Astrocyte (in vitro differentiated cells and primary cell): ENCODE measurements at regions not wholly inside any gene's neighbourhood (a gene's known extent, or its start where the extent isn't known, plus 50 kb on each side); places are given as distances from the start of the nearest gene placed in this dataset.

Source experiments
- DNase-seq: peaks from one replicate; pipeline ENCODE4 v3.0.0-alpha.2; 2010; ENCODE audit warnings: low read depth
- FAIRE-seq: peaks from 2 replicates; lab custom pipeline; 2011; peaks lifted over from hg19 to GRCh38; lab: Jason Lieb, UNC
- H2AFZ ChIP-seq: 2 replicates; pipeline ENCODE4 v1.6.0; 2012; ENCODE audit warnings: low read depth, low read length, inconsistent platforms
- H3K27ac ChIP-seq: 2 replicates; pipeline ENCODE4 v1.5.1; 2011; ENCODE audit warnings: low read depth, low read length, inconsistent platforms
- H3K27me3 ChIP-seq: 2 replicates; pipeline ENCODE4 v1.6.0; 2011; ENCODE audit warnings: low read length, inconsistent platforms; ENCODE audit not compliant: insufficient read depth
- H3K36me3 ChIP-seq: 2 replicates; pipeline ENCODE4 v1.5.1; 2011; ENCODE audit warnings: low read length, inconsistent platforms; ENCODE audit not compliant: insufficient read depth
- H3K4me1 ChIP-seq: 2 replicates; pipeline ENCODE4 v1.5.1; 2011; ENCODE audit warnings: low read length, inconsistent platforms; ENCODE audit not compliant: insufficient read depth
- H3K4me2 ChIP-seq: 2 replicates; pipeline ENCODE4 v1.6.0; 2012; ENCODE audit warnings: low read length, inconsistent platforms
- H3K4me3 ChIP-seq: 2 replicates; pipeline ENCODE4 v1.5.1; 2011; ENCODE audit warnings: low read depth, mild to moderate bottlenecking, low read length, inconsistent platforms; ENCODE audit not compliant: insufficient read depth
- H3K79me2 ChIP-seq: 2 replicates; pipeline ENCODE4 v1.6.0; 2012; ENCODE audit warnings: mild to moderate bottlenecking, low read length, inconsistent platforms; ENCODE audit not compliant: insufficient read depth
- H3K9ac ChIP-seq: 2 replicates; pipeline ENCODE4 v1.6.0; 2012; ENCODE audit warnings: mild to moderate bottlenecking, low read length, inconsistent platforms
- H3K9me3 ChIP-seq: 2 replicates; pipeline ENCODE4 v1.5.1; 2012; ENCODE audit warnings: low read depth, mild to moderate bottlenecking, low read length, inconsistent platforms; ENCODE audit not compliant: insufficient read depth
- H4K20me1 ChIP-seq: 2 replicates; pipeline ENCODE4 v1.6.0; 2012; ENCODE audit warnings: low read length, inconsistent platforms; ENCODE audit not compliant: insufficient read depth
- H3K27ac Mint-ChIP-seq: one replicate; pipeline ENCODE4 v1.8.0; 2021; ENCODE audit warnings: mild to moderate bottlenecking, mixed read lengths; ENCODE audit not compliant: unreplicated experiment
- H3K27me3 Mint-ChIP-seq: one replicate; pipeline ENCODE4 v1.8.0; 2021; ENCODE audit warnings: low read depth, mixed read lengths; ENCODE audit not compliant: unreplicated experiment
- H3K36me3 Mint-ChIP-seq: one replicate; pipeline ENCODE4 v1.8.0; 2021; ENCODE audit warnings: low read depth, mixed read lengths; ENCODE audit not compliant: unreplicated experiment
- H3K4me1 Mint-ChIP-seq: one replicate; pipeline ENCODE4 v1.8.0; 2021; ENCODE audit warnings: low read depth, mixed read lengths; ENCODE audit not compliant: unreplicated experiment
- H3K4me3 Mint-ChIP-seq: one replicate; pipeline ENCODE4 v1.8.0; 2021; ENCODE audit warnings: mild to moderate bottlenecking, moderate library complexity, mixed read lengths; ENCODE audit not compliant: unreplicated experiment
- H3K9me3 Mint-ChIP-seq: one replicate; pipeline ENCODE4 v1.8.0; 2021; ENCODE audit warnings: mild to moderate bottlenecking, mixed read lengths; ENCODE audit not compliant: unreplicated experiment
- EZH2 ChIP-seq: IDR thresholded peaks from 2 replicates; pipeline ENCODE4 v1.6.1; 2012; ENCODE audit warnings: mild to moderate bottlenecking, low read length, inconsistent platforms; ENCODE audit not compliant: insufficient read depth
- TF ChIP-seq, protein P1 (sequence below): IDR thresholded peaks from 2 replicates; pipeline ENCODE4 v1.5.1; 2011; ENCODE audit warnings: low read depth, mild to moderate bottlenecking, inconsistent platforms, low read length, moderate library complexity; ENCODE audit not compliant: insufficient read depth

DNA sequence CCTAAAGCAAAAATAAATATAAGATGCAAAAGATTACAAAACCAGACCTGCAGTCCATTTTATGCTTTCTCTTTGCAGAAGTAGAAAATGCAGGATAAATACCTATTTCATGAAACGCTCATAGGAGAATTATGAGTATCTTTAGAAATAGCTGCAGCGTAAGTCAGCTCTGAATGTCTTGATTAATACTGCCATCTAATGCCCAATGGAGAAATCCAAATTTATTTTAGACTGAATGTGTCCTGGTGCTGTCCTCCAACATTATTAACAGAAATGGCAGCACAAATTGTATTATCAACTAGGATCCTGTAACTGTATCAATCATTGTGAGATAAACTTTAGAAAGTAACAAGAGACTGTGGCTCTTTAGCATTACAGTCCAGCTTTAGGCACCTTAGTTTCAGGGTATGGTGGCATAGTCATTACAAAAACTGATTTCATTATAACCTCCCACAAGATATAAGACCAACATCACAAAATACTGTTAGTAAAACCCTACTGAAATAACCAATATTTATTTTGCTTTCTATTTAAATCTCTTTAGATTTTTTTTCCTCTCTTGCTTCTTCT is 162.1 kb upstream of the MIR17HG start:
- Histone ChIP-seq H3K4me3 (no peak overlapping the region), H4K20me1 (no peaks in the 10 kb centered on the region), H3K27ac (no peak overlapping the region), H3K9me3 (no peaks in the 10 kb centered on the region), H3K27me3 (no peaks in the 10 kb centered on the region), H3K36me3 (no peaks in the 10 kb centered on the region), H3K4me1 (no peaks in the 10 kb centered on the region), H3K9ac (no peak overlapping the region), H3K79me2 (no peaks in the 10 kb centered on the region), H2AFZ (no peak overlapping the region), H3K4me2 (no peak overlapping the region)
- no peak for TF ChIP-seq EZH2
- TF ChIP-seq, protein P1, sequence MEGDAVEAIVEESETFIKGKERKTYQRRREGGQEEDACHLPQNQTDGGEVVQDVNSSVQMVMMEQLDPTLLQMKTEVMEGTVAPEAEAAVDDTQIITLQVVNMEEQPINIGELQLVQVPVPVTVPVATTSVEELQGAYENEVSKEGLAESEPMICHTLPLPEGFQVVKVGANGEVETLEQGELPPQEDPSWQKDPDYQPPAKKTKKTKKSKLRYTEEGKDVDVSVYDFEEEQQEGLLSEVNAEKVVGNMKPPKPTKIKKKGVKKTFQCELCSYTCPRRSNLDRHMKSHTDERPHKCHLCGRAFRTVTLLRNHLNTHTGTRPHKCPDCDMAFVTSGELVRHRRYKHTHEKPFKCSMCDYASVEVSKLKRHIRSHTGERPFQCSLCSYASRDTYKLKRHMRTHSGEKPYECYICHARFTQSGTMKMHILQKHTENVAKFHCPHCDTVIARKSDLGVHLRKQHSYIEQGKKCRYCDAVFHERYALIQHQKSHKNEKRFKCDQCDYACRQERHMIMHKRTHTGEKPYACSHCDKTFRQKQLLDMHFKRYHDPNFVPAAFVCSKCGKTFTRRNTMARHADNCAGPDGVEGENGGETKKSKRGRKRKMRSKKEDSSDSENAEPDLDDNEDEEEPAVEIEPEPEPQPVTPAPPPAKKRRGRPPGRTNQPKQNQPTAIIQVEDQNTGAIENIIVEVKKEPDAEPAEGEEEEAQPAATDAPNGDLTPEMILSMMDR: peak; percentile 43
- Mint-ChIP-seq H3K27ac (no peak overlapping the region), H3K9me3 (no peaks in the 10 kb centered on the region), H3K4me1 (peaks cover 11% of the 10 kb centered on the region), H3K36me3 (no peaks in the 10 kb centered on the region), H3K4me3 (no peak overlapping the region), H3K27me3 (peaks cover 2% of the 10 kb centered on the region)
- FAIRE-seq: no peak
- peak; percentile 7 for DNase-seq

DNA sequence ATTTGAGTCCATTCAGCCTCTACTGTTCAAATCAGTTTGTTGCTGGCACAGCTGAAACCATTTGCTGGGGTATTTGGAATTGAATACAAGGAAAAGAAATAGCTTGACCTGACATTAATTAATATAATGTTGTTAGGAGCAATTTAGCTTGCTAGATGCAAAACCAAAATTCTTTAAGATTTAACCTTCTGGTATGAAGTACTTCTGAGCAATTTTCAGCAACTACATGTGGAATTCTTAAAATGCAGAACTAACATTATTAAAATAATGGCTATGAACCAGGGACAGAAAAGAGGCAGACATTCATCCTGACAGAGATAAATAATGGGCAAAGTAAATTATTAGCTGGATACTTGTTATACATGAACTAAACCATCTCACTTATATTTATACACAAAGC is 160.0 kb upstream of the MIR17HG start:
- no peak overlapping the region for H3K4me3 ChIP-seq

GRCh38 chr13:91189506-91189905 is 158.0 kb upstream of the MIR17HG start:
- TF ChIP-seq, protein P1: no peak
- TF ChIP-seq EZH2: no peak
- Histone ChIP-seq H3K9me3 (no peaks in the 10 kb centered on the region), H3K4me2 (no peak overlapping the region), H3K9ac (no peak overlapping the region), H4K20me1 (no peaks in the 10 kb centered on the region), H3K36me3 (no peaks in the 10 kb centered on the region), H3K4me3 (no peak overlapping the region), H2AFZ (no peak overlapping the region), H3K4me1 (no peaks in the 10 kb centered on the region), H3K27me3 (no peaks in the 10 kb centered on the region), H3K79me2 (no peaks in the 10 kb centered on the region), H3K27ac (no peak overlapping the region)
- Mint-ChIP-seq H3K27ac (no peak overlapping the region), H3K4me1 (no peaks in the 10 kb centered on the region), H3K4me3 (no peak overlapping the region), H3K36me3 (no peaks in the 10 kb centered on the region), H3K9me3 (no peaks in the 10 kb centered on the region), H3K27me3 (no peaks in the 10 kb centered on the region)
- no peak for FAIRE-seq
- no peak for DNase-seq

More for the DNA sequence above, 160.0 kb upstream of the MIR17HG start:
- Histone ChIP-seq H3K27ac (no peak overlapping the region), H3K9ac (no peak overlapping the region), H4K20me1 (no peaks in the 10 kb centered on the region), H3K36me3 (no peaks in the 10 kb centered on the region), H3K4me1 (no peaks in the 10 kb centered on the region), H3K79me2 (no peaks in the 10 kb centered on the region), H3K27me3 (no peaks in the 10 kb centered on the region), H2AFZ (no peak overlapping the region), H3K9me3 (no peaks in the 10 kb centered on the region), H3K4me2 (no peak overlapping the region)
- Mint-ChIP-seq H3K4me3 (no peak overlapping the region), H3K27me3 (no peaks in the 10 kb centered on the region), H3K27ac (no peak overlapping the region), H3K36me3 (no peaks in the 10 kb centered on the region), H3K4me1 (peaks cover 11% of the 10 kb centered on the region), H3K9me3 (no peaks in the 10 kb centered on the region)
- DNase-seq (no peak), FAIRE-seq (no peak)
- no peak for TF ChIP-seq EZH2
- TF ChIP-seq, protein P1: no peak
